ENCODE measurements at regions not wholly inside any gene's neighbourhood (a gene's known extent, or its start where the extent isn't known, plus 50 kb on each side); places are given as distances from the start of the nearest gene placed in this dataset.
"Not testable (repeated sequence)": the region's sequence is repeated elsewhere in the genome, so short reads cannot be mapped to it uniquely, and the experiment has no call there.

- DNase-seq, result no peak
- H3K36me3 ChIP-seq (ENCODE audit: insufficient read depth, low read length), result no peaks in the 10 kb centered on the region
- no peak for ATAC-seq (ENCODE audit: insufficient read depth, low read depth)
Measured at GRCh38 chr4:137896221-137896737, 345.9 kb downstream of the SLC7A11 start.

DNA sequence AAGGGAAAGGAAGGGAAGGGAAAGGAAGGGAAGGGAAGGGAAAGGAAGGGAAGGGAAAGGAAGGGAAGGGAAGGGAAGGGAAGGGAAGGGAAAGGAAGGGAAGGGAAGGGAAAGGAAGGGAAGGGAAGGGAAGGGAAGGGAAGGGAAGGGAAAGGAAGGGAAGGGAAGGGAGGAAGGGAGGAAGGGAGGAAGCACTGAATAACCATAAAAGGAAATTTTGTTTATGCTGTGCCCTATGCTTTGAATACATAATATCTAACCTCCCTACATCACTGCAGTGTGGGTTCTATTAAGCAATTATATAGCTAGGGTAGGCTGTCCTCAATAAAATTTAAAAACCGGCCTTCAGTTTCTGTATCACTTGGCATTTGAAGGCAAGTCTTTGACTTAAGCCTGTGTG is 346.6 kb downstream of the SLC7A11 start:
- not testable (repeated sequence) for H2AFZ ChIP-seq (ENCODE audit: low read depth, low read length); H3K27ac ChIP-seq (ENCODE audit: low read length); DNase-seq; ATAC-seq (ENCODE audit: insufficient read depth, low read depth); H3K4me1 ChIP-seq (ENCODE audit: insufficient read depth, low read length); H3K9ac ChIP-seq (ENCODE audit: low read depth, low read length); H3K36me3 ChIP-seq (ENCODE audit: insufficient read depth, low read length); H3K79me2 ChIP-seq (ENCODE audit: insufficient read depth, low read length); H3K4me2 ChIP-seq (ENCODE audit: insufficient read depth, low read length); H3K27me3 ChIP-seq (ENCODE audit: insufficient read depth, low read length, poor library complexity); H3K9me3 ChIP-seq (ENCODE audit: insufficient read depth, low read length, severe bottlenecking); H3K4me3 ChIP-seq (ENCODE audit: low read depth in 1 of 2, low read length in 2 of 2); H4K20me1 ChIP-seq (ENCODE audit: insufficient read depth, low read length)

More at GRCh38 chr4:137896221-137896737, 345.9 kb downstream of the SLC7A11 start:
- Histone ChIP-seq H3K9me3 (ENCODE audit: insufficient read depth, low read length, severe bottlenecking) (no peaks in the 10 kb centered on the region), H3K9ac (ENCODE audit: low read depth, low read length) (no peak overlapping the region), H2AFZ (ENCODE audit: low read depth, low read length) (no peak overlapping the region), H3K4me3 (ENCODE audit: low read depth in 1 of 2, low read length in 2 of 2) (no peak overlapping the region), H3K27me3 (ENCODE audit: insufficient read depth, low read length, poor library complexity) (no peaks in the 10 kb centered on the region), H3K27ac (ENCODE audit: low read length) (no peak overlapping the region), H3K79me2 (ENCODE audit: insufficient read depth, low read length) (no peaks in the 10 kb centered on the region), H4K20me1 (ENCODE audit: insufficient read depth, low read length) (no peaks in the 10 kb centered on the region), H3K4me2 (ENCODE audit: insufficient read depth, low read length) (no peak overlapping the region), H3K4me1 (ENCODE audit: insufficient read depth, low read length) (no peaks in the 10 kb centered on the region)
- TF ChIP-seq, protein P1, sequence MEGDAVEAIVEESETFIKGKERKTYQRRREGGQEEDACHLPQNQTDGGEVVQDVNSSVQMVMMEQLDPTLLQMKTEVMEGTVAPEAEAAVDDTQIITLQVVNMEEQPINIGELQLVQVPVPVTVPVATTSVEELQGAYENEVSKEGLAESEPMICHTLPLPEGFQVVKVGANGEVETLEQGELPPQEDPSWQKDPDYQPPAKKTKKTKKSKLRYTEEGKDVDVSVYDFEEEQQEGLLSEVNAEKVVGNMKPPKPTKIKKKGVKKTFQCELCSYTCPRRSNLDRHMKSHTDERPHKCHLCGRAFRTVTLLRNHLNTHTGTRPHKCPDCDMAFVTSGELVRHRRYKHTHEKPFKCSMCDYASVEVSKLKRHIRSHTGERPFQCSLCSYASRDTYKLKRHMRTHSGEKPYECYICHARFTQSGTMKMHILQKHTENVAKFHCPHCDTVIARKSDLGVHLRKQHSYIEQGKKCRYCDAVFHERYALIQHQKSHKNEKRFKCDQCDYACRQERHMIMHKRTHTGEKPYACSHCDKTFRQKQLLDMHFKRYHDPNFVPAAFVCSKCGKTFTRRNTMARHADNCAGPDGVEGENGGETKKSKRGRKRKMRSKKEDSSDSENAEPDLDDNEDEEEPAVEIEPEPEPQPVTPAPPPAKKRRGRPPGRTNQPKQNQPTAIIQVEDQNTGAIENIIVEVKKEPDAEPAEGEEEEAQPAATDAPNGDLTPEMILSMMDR (IDR thresholded peaks at IDR 0.05; ENCODE audit: borderline replicate concordance, extremely low read depth, low read length, poor library complexity, severe bottlenecking), result no peak
- no peak for TF ChIP-seq EZH2 (IDR thresholded peaks at IDR 0.05; ENCODE audit: borderline replicate concordance, low read depth, low read length, severe bottlenecking)

- no peaks in the 10 kb centered on the region for H4K20me1 ChIP-seq (ENCODE audit: insufficient read depth, low read length)
- no peak for DNase-seq
- H3K36me3 ChIP-seq (ENCODE audit: insufficient read depth, low read length), result no peaks in the 10 kb centered on the region
- H3K79me2 ChIP-seq (ENCODE audit: insufficient read depth, low read length), result no peaks in the 10 kb centered on the region
- H2AFZ ChIP-seq (ENCODE audit: low read depth, low read length), result no peak overlapping the region
- no peak overlapping the region for H3K4me3 ChIP-seq (ENCODE audit: low read depth in 1 of 2, low read length in 2 of 2)
- TF ChIP-seq, protein P1 (IDR thresholded peaks at IDR 0.05; ENCODE audit: borderline replicate concordance, extremely low read depth, low read length, poor library complexity, severe bottlenecking), result no peak
- TF ChIP-seq EZH2 (IDR thresholded peaks at IDR 0.05; ENCODE audit: borderline replicate concordance, low read depth, low read length, severe bottlenecking), result no peak
- H3K27ac ChIP-seq (ENCODE audit: low read length), result no peak overlapping the region
- H3K4me2 ChIP-seq (ENCODE audit: insufficient read depth, low read length), result no peak overlapping the region
- H3K9ac ChIP-seq (ENCODE audit: low read depth, low read length), result no peak overlapping the region
- ATAC-seq (ENCODE audit: insufficient read depth, low read depth), result no peak
- no peaks in the 10 kb centered on the region for H3K9me3 ChIP-seq (ENCODE audit: insufficient read depth, low read length, severe bottlenecking)
- H3K27me3 ChIP-seq (ENCODE audit: insufficient read depth, low read length, poor library complexity), result no peaks in the 10 kb centered on the region
- no peaks in the 10 kb centered on the region for H3K4me1 ChIP-seq (ENCODE audit: insufficient read depth, low read length)
Measured at GRCh38 chr4:137892134-137892533, 350.0 kb downstream of the SLC7A11 start.

- no peak overlapping the region for H3K4me2 ChIP-seq (ENCODE audit: insufficient read depth, low read length)
- no peak overlapping the region for H3K4me3 ChIP-seq (ENCODE audit: low read depth in 1 of 2, low read length in 2 of 2)
- no peaks in the 10 kb centered on the region for H3K79me2 ChIP-seq (ENCODE audit: insufficient read depth, low read length)
- TF ChIP-seq, protein P1 (IDR thresholded peaks at IDR 0.05; ENCODE audit: borderline replicate concordance, extremely low read depth, low read length, poor library complexity, severe bottlenecking), result no peak
- TF ChIP-seq EZH2 (IDR thresholded peaks at IDR 0.05; ENCODE audit: borderline replicate concordance, low read depth, low read length, severe bottlenecking), result no peak
- DNase-seq, result no peak
- no peaks in the 10 kb centered on the region for H3K9me3 ChIP-seq (ENCODE audit: insufficient read depth, low read length, severe bottlenecking)
- no peak for ATAC-seq (ENCODE audit: insufficient read depth, low read depth)
- no peak overlapping the region for H3K9ac ChIP-seq (ENCODE audit: low read depth, low read length)
- H3K36me3 ChIP-seq (ENCODE audit: insufficient read depth, low read length), result no peaks in the 10 kb centered on the region
- no peak overlapping the region for H2AFZ ChIP-seq (ENCODE audit: low read depth, low read length)
- H4K20me1 ChIP-seq (ENCODE audit: insufficient read depth, low read length), result no peaks in the 10 kb centered on the region
- H3K27me3 ChIP-seq (ENCODE audit: insufficient read depth, low read length, poor library complexity), result no peaks in the 10 kb centered on the region
- H3K27ac ChIP-seq (ENCODE audit: low read length), result no peak overlapping the region
- no peaks in the 10 kb centered on the region for H3K4me1 ChIP-seq (ENCODE audit: insufficient read depth, low read length)
Measured at GRCh38 chr4:137890812-137891211, 351.3 kb downstream of the SLC7A11 start.
